ENCODE measurements at regions not wholly inside any gene's neighbourhood (a gene's known extent, or its start where the extent isn't known, plus 50 kb on each side); places are given as distances from the start of the nearest gene placed in this dataset.

- no peaks in the 10 kb centered on the region for H3K36me3 ChIP-seq (ENCODE audit: control insufficient read depth, insufficient read depth, low read length)
- no peak for DNase-seq
- H3K27ac ChIP-seq (ENCODE audit: insufficient read depth, low read length, poor library complexity, severe bottlenecking) = no peak overlapping the region
- no peaks in the 10 kb centered on the region for H3K27me3 ChIP-seq (replicated peaks; ENCODE audit: control insufficient read depth, insufficient read depth, low read length, poor library complexity, severe bottlenecking)
- H3K4me1 ChIP-seq (ENCODE audit: control insufficient read depth, insufficient read depth, low read length, poor library complexity, severe bottlenecking) = no peaks in the 10 kb centered on the region
- H3K4me3 ChIP-seq (ENCODE audit: insufficient read depth, low read depth, low read length, poor library complexity, severe bottlenecking) = no peak overlapping the region
- no peaks in the 10 kb centered on the region for H3K9me3 ChIP-seq (ENCODE audit: control insufficient read depth, low read length)
Observed at GRCh38 chr13:105312906-105313305, 1222.6 kb downstream of the EFNB2 start.

- Histone ChIP-seq H3K9me3 (ENCODE audit: control insufficient read depth, low read length) (no peaks in the 10 kb centered on the region), H3K27me3 (replicated peaks; ENCODE audit: control insufficient read depth, insufficient read depth, low read length, poor library complexity, severe bottlenecking) (no peaks in the 10 kb centered on the region), H3K27ac (ENCODE audit: insufficient read depth, low read length, poor library complexity, severe bottlenecking) (no peak overlapping the region), H3K4me3 (ENCODE audit: insufficient read depth, low read depth, low read length, poor library complexity, severe bottlenecking) (no peak overlapping the region), H3K36me3 (ENCODE audit: control insufficient read depth, insufficient read depth, low read length) (no peaks in the 10 kb centered on the region), H3K4me1 (ENCODE audit: control insufficient read depth, insufficient read depth, low read length, poor library complexity, severe bottlenecking) (no peaks in the 10 kb centered on the region)
- no peak for DNase-seq
Observed at GRCh38 chr13:105311094-105311493, 1224.4 kb downstream of the EFNB2 start.

GRCh38 chr13:105307776-105308175 lies 1227.7 kb downstream of the EFNB2 start:
- no peaks in the 10 kb centered on the region for H3K4me1 ChIP-seq (ENCODE audit: control insufficient read depth, insufficient read depth, low read length, poor library complexity, severe bottlenecking)
- no peaks in the 10 kb centered on the region for H3K27me3 ChIP-seq (replicated peaks; ENCODE audit: control insufficient read depth, insufficient read depth, low read length, poor library complexity, severe bottlenecking)
- no peak overlapping the region for H3K4me3 ChIP-seq (ENCODE audit: insufficient read depth, low read depth, low read length, poor library complexity, severe bottlenecking)
- DNase-seq = no peak
- no peaks in the 10 kb centered on the region for H3K9me3 ChIP-seq (ENCODE audit: control insufficient read depth, low read length)
- H3K36me3 ChIP-seq (ENCODE audit: control insufficient read depth, insufficient read depth, low read length) = no peaks in the 10 kb centered on the region
- H3K27ac ChIP-seq (ENCODE audit: insufficient read depth, low read length, poor library complexity, severe bottlenecking) = no peak overlapping the region

- no peaks in the 10 kb centered on the region for H3K4me1 ChIP-seq (ENCODE audit: control insufficient read depth, insufficient read depth, low read length, poor library complexity, severe bottlenecking)
- H3K27ac ChIP-seq (ENCODE audit: insufficient read depth, low read length, poor library complexity, severe bottlenecking) = no peak overlapping the region
- no peaks in the 10 kb centered on the region for H3K9me3 ChIP-seq (ENCODE audit: control insufficient read depth, low read length)
Observed at GRCh38 chr13:105297839-105298238, 1237.6 kb downstream of the EFNB2 start.

GRCh38 chr13:105291987-105292386 lies 1243.5 kb downstream of the EFNB2 start:
- Histone ChIP-seq H3K4me3 (ENCODE audit: insufficient read depth, low read depth, low read length, poor library complexity, severe bottlenecking) (no peak overlapping the region), H3K9me3 (ENCODE audit: control insufficient read depth, low read length) (no peaks in the 10 kb centered on the region), H3K27ac (ENCODE audit: insufficient read depth, low read length, poor library complexity, severe bottlenecking) (no peak overlapping the region), H3K27me3 (replicated peaks; ENCODE audit: control insufficient read depth, insufficient read depth, low read length, poor library complexity, severe bottlenecking) (no peaks in the 10 kb centered on the region), H3K4me1 (ENCODE audit: control insufficient read depth, insufficient read depth, low read length, poor library complexity, severe bottlenecking) (no peaks in the 10 kb centered on the region), H3K36me3 (ENCODE audit: control insufficient read depth, insufficient read depth, low read length) (no peaks in the 10 kb centered on the region)
- no peak for DNase-seq

More at GRCh38 chr13:105297839-105298238, 1237.6 kb downstream of the EFNB2 start:
- Histone ChIP-seq H3K4me3 (ENCODE audit: insufficient read depth, low read depth, low read length, poor library complexity, severe bottlenecking) (no peak overlapping the region), H3K27me3 (replicated peaks; ENCODE audit: control insufficient read depth, insufficient read depth, low read length, poor library complexity, severe bottlenecking) (no peaks in the 10 kb centered on the region), H3K36me3 (ENCODE audit: control insufficient read depth, insufficient read depth, low read length) (no peaks in the 10 kb centered on the region)
- DNase-seq = no peak

- H3K4me3 ChIP-seq (ENCODE audit: insufficient read depth, low read depth, low read length, poor library complexity, severe bottlenecking) = no peak overlapping the region
- H3K9me3 ChIP-seq (ENCODE audit: control insufficient read depth, low read length) = no peaks in the 10 kb centered on the region
- H3K27ac ChIP-seq (ENCODE audit: insufficient read depth, low read length, poor library complexity, severe bottlenecking) = no peak overlapping the region
- H3K27me3 ChIP-seq (replicated peaks; ENCODE audit: control insufficient read depth, insufficient read depth, low read length, poor library complexity, severe bottlenecking) = no peaks in the 10 kb centered on the region
- no peaks in the 10 kb centered on the region for H3K4me1 ChIP-seq (ENCODE audit: control insufficient read depth, insufficient read depth, low read length, poor library complexity, severe bottlenecking)
- H3K36me3 ChIP-seq (ENCODE audit: control insufficient read depth, insufficient read depth, low read length) = no peaks in the 10 kb centered on the region
- DNase-seq = no peak
Observed at GRCh38 chr13:105290596-105290995, 1244.9 kb downstream of the EFNB2 start.

GRCh38 chr13:105285526-105285925 lies 1249.9 kb downstream of the EFNB2 start:
- no peak for DNase-seq

GRCh38 chr13:105282406-105283285 lies 1252.8 kb downstream of the EFNB2 start:
- Histone ChIP-seq H3K27me3 (replicated peaks; ENCODE audit: control insufficient read depth, insufficient read depth, low read length, poor library complexity, severe bottlenecking) (no peaks in the 10 kb centered on the region), H3K27ac (ENCODE audit: insufficient read depth, low read length, poor library complexity, severe bottlenecking) (no peak overlapping the region)
- DNase-seq = no peak

More at GRCh38 chr13:105285526-105285925, 1249.9 kb downstream of the EFNB2 start:
- Histone ChIP-seq H3K4me1 (ENCODE audit: control insufficient read depth, insufficient read depth, low read length, poor library complexity, severe bottlenecking) (no peaks in the 10 kb centered on the region), H3K9me3 (ENCODE audit: control insufficient read depth, low read length) (no peaks in the 10 kb centered on the region), H3K36me3 (ENCODE audit: control insufficient read depth, insufficient read depth, low read length) (no peaks in the 10 kb centered on the region), H3K27ac (ENCODE audit: insufficient read depth, low read length, poor library complexity, severe bottlenecking) (no peak overlapping the region), H3K27me3 (replicated peaks; ENCODE audit: control insufficient read depth, insufficient read depth, low read length, poor library complexity, severe bottlenecking) (no peaks in the 10 kb centered on the region), H3K4me3 (ENCODE audit: insufficient read depth, low read depth, low read length, poor library complexity, severe bottlenecking) (no peak overlapping the region)

GRCh38 chr13:105278943-105279381 lies 1256.5 kb downstream of the EFNB2 start:
- DNase-seq = no peak
- H3K4me1 ChIP-seq (ENCODE audit: control insufficient read depth, insufficient read depth, low read length, poor library complexity, severe bottlenecking) = no peaks in the 10 kb centered on the region
- no peak overlapping the region for H3K4me3 ChIP-seq (ENCODE audit: insufficient read depth, low read depth, low read length, poor library complexity, severe bottlenecking)
- H3K9me3 ChIP-seq (ENCODE audit: control insufficient read depth, low read length) = no peaks in the 10 kb centered on the region
- no peaks in the 10 kb centered on the region for H3K27me3 ChIP-seq (replicated peaks; ENCODE audit: control insufficient read depth, insufficient read depth, low read length, poor library complexity, severe bottlenecking)
- H3K27ac ChIP-seq (ENCODE audit: insufficient read depth, low read length, poor library complexity, severe bottlenecking) = no peak overlapping the region
- H3K36me3 ChIP-seq (ENCODE audit: control insufficient read depth, insufficient read depth, low read length) = no peaks in the 10 kb centered on the region

More at GRCh38 chr13:105282406-105283285, 1252.8 kb downstream of the EFNB2 start:
- no peaks in the 10 kb centered on the region for H3K4me1 ChIP-seq (ENCODE audit: control insufficient read depth, insufficient read depth, low read length, poor library complexity, severe bottlenecking)
- no peaks in the 10 kb centered on the region for H3K36me3 ChIP-seq (ENCODE audit: control insufficient read depth, insufficient read depth, low read length)
- no peaks in the 10 kb centered on the region for H3K9me3 ChIP-seq (ENCODE audit: control insufficient read depth, low read length)
- no peak overlapping the region for H3K4me3 ChIP-seq (ENCODE audit: insufficient read depth, low read depth, low read length, poor library complexity, severe bottlenecking)

- Histone ChIP-seq H3K36me3 (ENCODE audit: control insufficient read depth, insufficient read depth, low read length) (no peaks in the 10 kb centered on the region), H3K4me3 (ENCODE audit: insufficient read depth, low read depth, low read length, poor library complexity, severe bottlenecking) (no peak overlapping the region), H3K4me1 (ENCODE audit: control insufficient read depth, insufficient read depth, low read length, poor library complexity, severe bottlenecking) (no peaks in the 10 kb centered on the region), H3K27ac (ENCODE audit: insufficient read depth, low read length, poor library complexity, severe bottlenecking) (no peak overlapping the region), H3K9me3 (ENCODE audit: control insufficient read depth, low read length) (no peaks in the 10 kb centered on the region), H3K27me3 (replicated peaks; ENCODE audit: control insufficient read depth, insufficient read depth, low read length, poor library complexity, severe bottlenecking) (no peaks in the 10 kb centered on the region)
- DNase-seq = no peak
Observed at GRCh38 chr13:105276571-105276970, 1258.9 kb downstream of the EFNB2 start.
